Body of pancreas (tissue), 4 donors: ENCODE measurements at regions not wholly inside any gene's neighbourhood (a gene's known extent, or its start where the extent isn't known, plus 50 kb on each side); places are given as distances from the start of the nearest gene placed in this dataset.

ENCODE experiments used
- ATAC-seq: fragments of 150-250 bp; one replicate; pipeline ENCODE4 v1.9.1; 2016
- DNase-seq, 4 donors: peaks; one replicate each; pipeline ENCODE4 v3.0.0-alpha.2; 2019
- H3K27ac ChIP-seq, 4 donors: fragments of 200-600 bp; sonication (generic); 1 replicate in 3 of 4; 2 replicates in 1 of 4; pipeline versions ENCODE4 v1.5.1 to v1.6.1; 2016 to 2019; ENCODE audit warnings: mild to moderate bottlenecking in 1 of 4, mixed read lengths in 1 of 4, moderate library complexity in 1 of 4
- H3K27me3 ChIP-seq, 2 donors: fragments of 200-600 bp; sonication (generic); one replicate each; pipeline ENCODE4 v1.6.0; 2016; ENCODE audit warnings: mild to moderate bottlenecking in 1 of 2
- H3K36me3 ChIP-seq, 2 donors: fragments of 200-600 bp; sonication (generic); replicated peaks in 1 of 2; 2 replicates each; pipeline ENCODE4 v1.5.1; 2016; ENCODE audit warnings: low read depth in 2 of 2; ENCODE audit not compliant: insufficient read depth in 1 of 2
- H3K4me1 ChIP-seq: fragments of 200-600 bp; sonication (generic); one replicate; pipeline ENCODE4 v1.6.0; 2016
- H3K4me3 ChIP-seq, 2 donors: fragments of 200-600 bp; sonication (generic); 1 replicate in 1 of 2; 2 replicates in 1 of 2; pipeline ENCODE4 v1.5.1; 2016 to 2019
- H3K9me3 ChIP-seq, 3 donors: fragments of 200-600 bp; sonication (generic); 1 replicate in 2 of 3; 2 replicates in 1 of 3; pipeline ENCODE4 v1.5.1; 2016
- POLR2A ChIP-seq, 3 donors: fragments of 450-650 bp; IDR thresholded peaks; one replicate each; pipeline ENCODE4 v1.6.1; 2016; ENCODE audit warnings: antibody characterized with exemption in 3 of 3, mild to moderate bottlenecking in 2 of 3
- WGBS, 2 donors: methylation state at CpG; one replicate each; pipeline ENCODE4 v1.1.5; 2017; 5-methylcytosine and 5-hydroxymethylcytosine counted together
- intact Hi-C: fragments of 100-400 bp; cut with DNase I; formaldehyde crosslinking; loops from one replicate; pipeline ENCODE4 v1.15.1; 2023
- TF ChIP-seq, protein P1 (sequence below), 7 experiments: fragments of 450-650 bp in 4 of 7; fragments of 200-600 bp in 3 of 7; sonication (generic) in 3 of 7; IDR thresholded peaks; one replicate each; pipeline ENCODE4 v1.5.1; 2016 to 2019; ENCODE audit warnings: antibody characterized with exemption in 7 of 7

DNA sequence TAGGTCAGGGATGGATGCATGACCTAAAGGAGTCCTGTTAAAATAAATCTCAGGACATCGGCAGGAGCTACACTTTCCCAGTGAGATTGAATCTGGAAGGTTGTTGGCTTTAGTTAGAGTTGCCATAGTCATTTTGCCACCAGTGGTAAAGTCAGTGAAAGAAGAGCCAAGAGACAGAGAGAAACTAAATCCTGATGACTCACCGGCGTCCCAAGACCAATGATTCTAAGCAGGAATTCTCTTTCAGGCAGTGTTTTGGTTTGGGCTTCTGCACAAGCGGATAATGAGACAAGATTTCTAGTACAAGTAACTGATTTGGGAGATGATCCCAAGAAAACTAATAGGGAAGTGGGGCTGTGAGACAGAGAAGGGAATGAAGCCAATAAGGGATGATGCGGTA is 88.8 kb upstream of the ETS2 start:
- Histone ChIP-seq H3K4me1 (no peaks in the 10 kb centered on the region), H3K27me3 (no peaks in the 10 kb centered on the region), H3K4me3 (no peak overlapping the region), H3K9me3 (no peaks in the 10 kb centered on the region), H3K27ac (no peak overlapping the region), H3K36me3 (no peaks in the 10 kb centered on the region)
- ATAC-seq (no peak), DNase-seq (no peak)
- intact Hi-C loops, result no loop called here
- WGBS, 2 donors, result 78 to 87% methylated on average over 5 of the region's 5 CpGs
- TF ChIP-seq, protein P1, sequence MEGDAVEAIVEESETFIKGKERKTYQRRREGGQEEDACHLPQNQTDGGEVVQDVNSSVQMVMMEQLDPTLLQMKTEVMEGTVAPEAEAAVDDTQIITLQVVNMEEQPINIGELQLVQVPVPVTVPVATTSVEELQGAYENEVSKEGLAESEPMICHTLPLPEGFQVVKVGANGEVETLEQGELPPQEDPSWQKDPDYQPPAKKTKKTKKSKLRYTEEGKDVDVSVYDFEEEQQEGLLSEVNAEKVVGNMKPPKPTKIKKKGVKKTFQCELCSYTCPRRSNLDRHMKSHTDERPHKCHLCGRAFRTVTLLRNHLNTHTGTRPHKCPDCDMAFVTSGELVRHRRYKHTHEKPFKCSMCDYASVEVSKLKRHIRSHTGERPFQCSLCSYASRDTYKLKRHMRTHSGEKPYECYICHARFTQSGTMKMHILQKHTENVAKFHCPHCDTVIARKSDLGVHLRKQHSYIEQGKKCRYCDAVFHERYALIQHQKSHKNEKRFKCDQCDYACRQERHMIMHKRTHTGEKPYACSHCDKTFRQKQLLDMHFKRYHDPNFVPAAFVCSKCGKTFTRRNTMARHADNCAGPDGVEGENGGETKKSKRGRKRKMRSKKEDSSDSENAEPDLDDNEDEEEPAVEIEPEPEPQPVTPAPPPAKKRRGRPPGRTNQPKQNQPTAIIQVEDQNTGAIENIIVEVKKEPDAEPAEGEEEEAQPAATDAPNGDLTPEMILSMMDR (IDR thresholded peaks at IDR 0.05), result no peak
- TF ChIP-seq POLR2A (IDR thresholded peaks at IDR 0.05), result no peak

DNA sequence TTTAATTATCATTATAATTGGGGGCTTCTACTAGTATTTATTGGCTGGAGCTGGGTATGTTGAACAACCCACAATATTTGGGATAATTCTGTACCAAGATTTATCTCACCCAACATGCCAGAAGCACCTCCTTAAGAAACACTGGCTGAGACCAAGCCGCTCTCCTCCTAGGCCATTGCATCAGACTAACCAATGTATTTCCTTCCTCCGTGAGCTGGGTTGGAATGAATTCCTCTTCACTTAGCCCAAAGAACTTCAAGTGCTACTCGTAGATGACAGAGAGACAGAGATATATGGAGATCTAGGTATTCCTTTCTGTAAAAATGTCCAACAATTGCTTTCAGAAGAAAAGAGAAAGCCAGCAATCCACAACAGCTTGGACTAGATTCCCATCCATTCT is 87.2 kb upstream of the ETS2 start:
- 57 to 71% methylated on average over 3 of the region's 3 CpGs for WGBS, 2 donors
- DNase-seq, result no peak
- no peaks in the 10 kb centered on the region for H3K4me1 ChIP-seq
- no peak for ATAC-seq
- no peak overlapping the region for H3K27ac ChIP-seq
- intact Hi-C loops, result no loop called here
- TF ChIP-seq POLR2A (IDR thresholded peaks at IDR 0.05), result no peak
- TF ChIP-seq, protein P1 (IDR thresholded peaks at IDR 0.05), result no peak
- H3K4me3 ChIP-seq, result no peak overlapping the region
- H3K36me3 ChIP-seq, result no peaks in the 10 kb centered on the region
- H3K27me3 ChIP-seq, result no peaks in the 10 kb centered on the region
- H3K9me3 ChIP-seq, result no peaks in the 10 kb centered on the region

DNA sequence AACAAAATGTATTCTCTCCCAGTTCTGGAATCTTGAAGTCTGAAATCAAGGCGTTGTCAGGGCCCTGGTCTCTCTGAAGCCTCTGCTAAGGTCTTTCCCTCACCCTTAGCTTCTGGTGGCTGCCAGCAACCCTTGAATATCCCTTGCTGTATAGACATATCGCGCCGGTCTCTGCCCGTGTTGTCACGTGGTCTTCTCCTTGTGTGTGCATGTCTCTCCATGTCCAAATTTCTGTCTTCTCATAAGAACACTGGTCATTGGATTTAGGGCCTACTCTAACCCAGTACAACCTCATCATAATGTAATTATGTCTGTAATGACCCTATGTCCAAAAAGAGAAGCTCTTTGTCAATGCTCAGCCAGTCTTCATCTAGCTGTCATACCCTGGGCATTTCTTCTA is 85.7 kb upstream of the ETS2 start:
- ATAC-seq, result no peak

DNA sequence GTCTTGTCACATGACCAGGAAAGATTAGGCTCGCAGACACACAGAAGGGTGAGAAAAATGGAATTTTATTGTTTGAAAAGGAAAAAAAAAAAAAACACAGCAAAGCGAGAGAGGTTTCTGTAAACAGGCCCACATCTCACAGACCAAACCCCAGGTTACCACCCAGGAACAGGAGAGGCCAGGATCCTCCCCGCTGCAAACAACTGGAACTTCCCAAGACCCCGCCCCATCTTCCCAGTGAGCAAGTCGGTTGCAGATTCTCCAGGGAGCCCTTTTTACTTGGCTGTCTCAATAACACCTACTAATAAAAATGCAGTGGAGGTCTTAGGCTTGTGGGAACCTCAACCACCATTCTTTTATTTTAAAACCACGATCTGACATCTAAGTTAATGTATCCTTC is 84.7 kb upstream of the ETS2 start:
- Histone ChIP-seq H3K36me3 (no peaks in the 10 kb centered on the region), H3K4me3 (no peak overlapping the region), H3K27me3 (no peaks in the 10 kb centered on the region), H3K9me3 (peaks cover 0 to 7% (median 0%) of the 10 kb centered on the region in 3 donors), H3K27ac (no peak overlapping the region), H3K4me1 (no peaks in the 10 kb centered on the region)
- intact Hi-C loops, result no loop called here
- WGBS, 2 donors, result 56 to 72% methylated on average over 6 of the region's 6 CpGs
- no peak for DNase-seq
- TF ChIP-seq, protein P1 (IDR thresholded peaks at IDR 0.05), result no peak
- TF ChIP-seq POLR2A (IDR thresholded peaks at IDR 0.05), result no peak
- no peak for ATAC-seq

More for the DNA sequence above, 85.7 kb upstream of the ETS2 start:
- no peaks in the 10 kb centered on the region for H3K4me1 ChIP-seq
- H3K4me3 ChIP-seq, result no peak overlapping the region
- no peaks in the 10 kb centered on the region for H3K27me3 ChIP-seq
- no peaks in the 10 kb centered on the region for H3K36me3 ChIP-seq
- DNase-seq, result no peak
- peaks cover 0 to 4% (median 0%) of the 10 kb centered on the region in 3 donors for H3K9me3 ChIP-seq
- 87 to 90% methylated on average over 6 of the region's 6 CpGs for WGBS, 2 donors
- no peak overlapping the region for H3K27ac ChIP-seq
- intact Hi-C loops, result no loop called here
- TF ChIP-seq, protein P1 (IDR thresholded peaks at IDR 0.05), result no peak
- TF ChIP-seq POLR2A (IDR thresholded peaks at IDR 0.05), result no peak

DNA sequence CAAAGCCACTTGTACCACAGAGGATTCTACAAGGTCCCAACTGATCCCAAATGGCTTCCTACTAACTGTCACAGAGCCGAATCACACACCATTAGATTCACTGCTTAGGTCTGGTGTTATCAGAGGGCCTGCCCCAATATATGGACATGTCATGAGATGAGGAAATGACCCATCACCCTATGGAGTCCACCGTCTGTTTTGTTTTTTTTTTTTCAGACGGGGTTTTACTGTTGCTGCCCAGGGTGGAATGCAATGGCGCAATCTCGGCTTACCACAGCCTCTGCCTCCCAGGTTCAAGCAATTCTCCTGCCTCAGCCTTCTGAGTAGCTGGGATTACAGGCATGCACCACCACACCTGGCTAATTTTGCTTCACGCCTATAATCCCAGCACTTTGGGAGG is 83.8 kb upstream of the ETS2 start:
- no peak overlapping the region for H3K27ac ChIP-seq
- no peak for ATAC-seq
- DNase-seq, result no peak
- TF ChIP-seq, protein P1 (IDR thresholded peaks at IDR 0.05), result no peak
- TF ChIP-seq POLR2A (IDR thresholded peaks at IDR 0.05), result no peak
- H3K36me3 ChIP-seq, result no peaks in the 10 kb centered on the region
- 61 to 83% methylated on average over 6 of the region's 6 CpGs for WGBS, 2 donors
- H3K27me3 ChIP-seq, result no peaks in the 10 kb centered on the region
- H3K4me1 ChIP-seq, result no peaks in the 10 kb centered on the region
- peaks cover 0 to 7% (median 0%) of the 10 kb centered on the region in 3 donors for H3K9me3 ChIP-seq
- H3K4me3 ChIP-seq, result no peak overlapping the region
- intact Hi-C loops, result no loop called here
